Transverse colon (tissue), 4 donors: ENCODE measurements at regions not wholly inside any gene's neighbourhood (a gene's known extent, or its start where the extent isn't known, plus 50 kb on each side); places are given as distances from the start of the nearest gene placed in this dataset.

Experiments used
- EP300 ChIP-seq: sonication (generic); formaldehyde crosslinking; IDR thresholded peaks from one replicate; pipeline ENCODE4 v1.6.1; 2017; ENCODE audit warnings: antibody characterized with exemption, low read depth
- POLR2AphosphoS5 ChIP-seq, 3 donors: sonication (generic); formaldehyde crosslinking; IDR thresholded peaks; one replicate each; pipeline ENCODE4 v1.6.1; 2016; ENCODE audit warnings: antibody characterized with exemption in 3 of 3
- TF ChIP-seq, protein P1 (sequence below), 5 experiments: fragments of 200-600 bp in 3 of 5; fragments of 450-650 bp in 2 of 5; sonication (generic) in 3 of 5; IDR thresholded peaks; 1 replicate in 2 of 5; 2 replicates in 3 of 5; pipeline ENCODE4 v1.5.1; 2016 to 2017; ENCODE audit warnings: antibody characterized with exemption in 5 of 5, inconsistent platforms in 3 of 5, mild to moderate bottlenecking in 2 of 5, moderate library complexity in 1 of 5

DNA sequence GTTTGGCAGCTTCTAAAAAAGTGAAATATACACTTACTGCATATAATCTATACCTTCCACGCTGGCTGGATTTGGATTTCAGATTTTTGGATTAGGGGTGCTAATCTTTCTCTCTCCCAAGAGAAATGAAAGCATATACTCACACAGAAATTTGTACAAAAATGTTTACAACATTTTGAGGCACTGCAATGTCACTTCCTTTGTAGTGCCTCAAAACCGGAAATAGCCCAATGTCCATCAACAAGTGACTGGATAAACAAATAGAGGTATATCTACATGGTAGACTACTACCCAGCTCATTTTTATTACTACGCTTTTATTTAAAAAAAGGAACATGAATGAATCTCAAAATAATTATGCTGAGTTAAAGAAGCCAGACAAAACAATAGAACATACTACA lies 74.0 kb upstream of the MIER3 start:
- TF ChIP-seq, protein P1, sequence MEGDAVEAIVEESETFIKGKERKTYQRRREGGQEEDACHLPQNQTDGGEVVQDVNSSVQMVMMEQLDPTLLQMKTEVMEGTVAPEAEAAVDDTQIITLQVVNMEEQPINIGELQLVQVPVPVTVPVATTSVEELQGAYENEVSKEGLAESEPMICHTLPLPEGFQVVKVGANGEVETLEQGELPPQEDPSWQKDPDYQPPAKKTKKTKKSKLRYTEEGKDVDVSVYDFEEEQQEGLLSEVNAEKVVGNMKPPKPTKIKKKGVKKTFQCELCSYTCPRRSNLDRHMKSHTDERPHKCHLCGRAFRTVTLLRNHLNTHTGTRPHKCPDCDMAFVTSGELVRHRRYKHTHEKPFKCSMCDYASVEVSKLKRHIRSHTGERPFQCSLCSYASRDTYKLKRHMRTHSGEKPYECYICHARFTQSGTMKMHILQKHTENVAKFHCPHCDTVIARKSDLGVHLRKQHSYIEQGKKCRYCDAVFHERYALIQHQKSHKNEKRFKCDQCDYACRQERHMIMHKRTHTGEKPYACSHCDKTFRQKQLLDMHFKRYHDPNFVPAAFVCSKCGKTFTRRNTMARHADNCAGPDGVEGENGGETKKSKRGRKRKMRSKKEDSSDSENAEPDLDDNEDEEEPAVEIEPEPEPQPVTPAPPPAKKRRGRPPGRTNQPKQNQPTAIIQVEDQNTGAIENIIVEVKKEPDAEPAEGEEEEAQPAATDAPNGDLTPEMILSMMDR (IDR thresholded peaks at IDR 0.05): no peak
- TF ChIP-seq POLR2AphosphoS5 (IDR thresholded peaks at IDR 0.05) (no peak), EP300 (no peak)
